Neuronal stem cell (in vitro differentiated cells): ENCODE measurements at regions not wholly inside any gene's neighbourhood (a gene's known extent, or its start where the extent isn't known, plus 50 kb on each side); places are given as distances from the start of the nearest gene placed in this dataset.
"Not testable (repeated sequence)": the region's sequence is repeated elsewhere in the genome, so short reads cannot be mapped to it uniquely, and the experiment has no call there.

Experiments used
- DNase-seq: peaks from one replicate; pipeline ENCODE4 v3.0.0-alpha.2; 2013; ENCODE audit warnings: low spot score
- H2AFZ ChIP-seq: one replicate; pipeline ENCODE4 v1.6.1; 2013; ENCODE audit warnings: mild to moderate bottlenecking, low read length, inconsistent platforms
- H2AK5ac ChIP-seq: 2 replicates; pipeline ENCODE4 v1.6.1; 2013; ENCODE audit warnings: low read depth, mild to moderate bottlenecking, inconsistent platforms, low read length, moderate library complexity, mixed read lengths
- H2BK120ac ChIP-seq: 2 replicates; pipeline ENCODE4 v1.6.1; 2013; ENCODE audit warnings: low read depth, mild to moderate bottlenecking, inconsistent platforms, low read length, moderate library complexity, mixed read lengths
- H2BK12ac ChIP-seq: one replicate; pipeline ENCODE4 v1.6.1; 2013; ENCODE audit warnings: low read length, inconsistent platforms
- H2BK15ac ChIP-seq: 2 replicates; pipeline ENCODE4 v1.6.1; 2013; ENCODE audit warnings: mild to moderate bottlenecking, low read length, inconsistent platforms, mixed read lengths
- H2BK5ac ChIP-seq: one replicate; pipeline ENCODE4 v1.6.1; 2013; ENCODE audit warnings: inconsistent platforms, mild to moderate bottlenecking, low read length, moderate library complexity
- H3K14ac ChIP-seq: one replicate; pipeline ENCODE4 v1.6.1; 2013; ENCODE audit warnings: low read length, inconsistent platforms
- H3K18ac ChIP-seq: 2 replicates; pipeline ENCODE4 v1.6.1; 2013; ENCODE audit warnings: low read length, inconsistent platforms
- H3K23ac ChIP-seq: 2 replicates; pipeline ENCODE4 v1.6.1; 2013; ENCODE audit warnings: low read depth, mild to moderate bottlenecking, mixed read lengths, low read length, inconsistent platforms; ENCODE audit not compliant: poor library complexity
- H3K27ac ChIP-seq: replicated peaks from 3 replicates; pipeline ENCODE4 v1.5.1; 2013; ENCODE audit warnings: low read length, inconsistent platforms
- H3K27me3 ChIP-seq, 3 experiments: 2 replicates each; pipeline ENCODE4 v1.6.1; 2013; ENCODE audit warnings: low read length in 3 of 3, mild to moderate bottlenecking in 2 of 3, inconsistent platforms in 1 of 3, low read depth in 1 of 3, mixed read lengths in 1 of 3, moderate library complexity in 1 of 3; ENCODE audit not compliant: control insufficient read depth in 3 of 3, insufficient read depth in 3 of 3
- H3K36me3 ChIP-seq, 2 donors: replicated peaks in 1 of 2; 2 replicates each; pipeline ENCODE4 v1.6.1; 2013; ENCODE audit warnings: low read length in 2 of 2; ENCODE audit not compliant: control insufficient read depth in 2 of 2, insufficient read depth in 2 of 2
- H3K4ac ChIP-seq: 2 replicates; pipeline ENCODE4 v1.6.1; 2013; ENCODE audit warnings: inconsistent platforms, mild to moderate bottlenecking, low read length, moderate library complexity
- H3K4me1 ChIP-seq, 2 donors: 1 replicate in 1 of 2; 2 replicates in 1 of 2; pipeline ENCODE4 v1.6.1; 2013; ENCODE audit warnings: low read length in 2 of 2, low read depth in 1 of 2; ENCODE audit not compliant: control insufficient read depth in 2 of 2, insufficient read depth in 1 of 2
- H3K4me2 ChIP-seq: one replicate; pipeline ENCODE4 v1.6.1; 2013; ENCODE audit warnings: mild to moderate bottlenecking, low read length, inconsistent platforms; ENCODE audit not compliant: insufficient read depth, poor library complexity, severe bottlenecking
- H3K4me3 ChIP-seq, 2 donors: 2 replicates each; pipeline ENCODE4 v1.5.1; 2013; ENCODE audit warnings: low read length in 2 of 2, mild to moderate bottlenecking in 2 of 2, inconsistent platforms in 1 of 2, moderate library complexity in 1 of 2
- H3K79me1 ChIP-seq: one replicate; pipeline ENCODE4 v1.6.1; 2013; ENCODE audit warnings: low read depth, mild to moderate bottlenecking, inconsistent platforms, low read length, moderate library complexity
- H3K9ac ChIP-seq: one replicate; pipeline ENCODE4 v1.6.1; 2013; ENCODE audit warnings: mild to moderate bottlenecking, low read depth, low read length, inconsistent platforms; ENCODE audit not compliant: poor library complexity
- H3K9me3 ChIP-seq, 2 donors: replicated peaks in 1 of 2; 2 replicates each; pipeline versions ENCODE3 to v1.6.1; 2013; ENCODE audit warnings: low read length in 2 of 2, mild to moderate bottlenecking in 2 of 2, inconsistent platforms in 1 of 2, low read depth in 1 of 2, mixed read lengths in 1 of 2, moderate library complexity in 1 of 2; ENCODE audit not compliant: control insufficient read depth in 2 of 2, insufficient read depth in 1 of 2
- H4K8ac ChIP-seq: one replicate; pipeline ENCODE4 v1.6.1; 2013; ENCODE audit warnings: low read depth, mild to moderate bottlenecking, inconsistent platforms, low read length, moderate library complexity
- H4K91ac ChIP-seq: one replicate; pipeline ENCODE4 v1.6.1; 2013; ENCODE audit warnings: low read length, low read depth, mild to moderate bottlenecking, inconsistent platforms; ENCODE audit not compliant: poor library complexity
- WGBS, 2 donors: extraction: QIAGEN DNeasy Blood & Tissue Kit; methylation state at CpG; one replicate each; pipeline ENCODE4 v1.1.7; 2013; ENCODE audit warnings: missing lambda C conversion rate in 2 of 2, mixed read lengths in 1 of 2; ENCODE audit not compliant: insufficient read length in 2 of 2, insufficient replicate concordance in 1 of 2; ENCODE audit errors: extremely low coverage in 2 of 2; 5-methylcytosine and 5-hydroxymethylcytosine counted together

DNA sequence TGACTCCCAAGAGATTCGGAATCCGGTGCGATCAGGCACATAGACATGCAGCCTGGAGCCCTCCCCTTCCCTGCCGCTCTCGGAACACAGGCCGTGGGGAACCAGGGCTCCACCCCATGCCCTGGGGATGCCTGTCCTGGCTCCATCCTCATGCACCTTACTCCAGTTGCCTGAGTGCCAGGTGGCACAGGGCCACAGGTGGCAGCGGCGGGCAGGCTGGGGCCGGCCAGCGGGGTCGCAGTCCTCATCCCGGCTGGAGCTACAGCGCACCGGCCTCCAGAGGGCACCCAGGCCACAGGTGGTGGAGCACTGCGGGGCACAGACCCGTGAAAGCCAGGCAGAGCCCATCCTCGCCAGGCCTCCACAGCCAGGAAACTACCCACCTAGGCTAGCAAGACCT, 119.9 kb upstream of the AKAP13 start:
- not testable (repeated sequence) for H2BK12ac ChIP-seq, H3K18ac ChIP-seq, H3K4me2 ChIP-seq, H2AK5ac ChIP-seq, H2BK15ac ChIP-seq, H3K4ac ChIP-seq, H2BK5ac ChIP-seq, H4K8ac ChIP-seq, DNase-seq, H3K9ac ChIP-seq, H3K79me1 ChIP-seq, H3K27ac ChIP-seq, H3K27me3 ChIP-seq, H3K9me3 ChIP-seq, H3K14ac ChIP-seq, H3K4me1 ChIP-seq, H2AFZ ChIP-seq, H3K36me3 ChIP-seq, H3K4me3 ChIP-seq, H2BK120ac ChIP-seq, H3K23ac ChIP-seq, H4K91ac ChIP-seq
- no CpG with 5 or more reads among the region's 17 CpGs for WGBS, 2 donors

DNA sequence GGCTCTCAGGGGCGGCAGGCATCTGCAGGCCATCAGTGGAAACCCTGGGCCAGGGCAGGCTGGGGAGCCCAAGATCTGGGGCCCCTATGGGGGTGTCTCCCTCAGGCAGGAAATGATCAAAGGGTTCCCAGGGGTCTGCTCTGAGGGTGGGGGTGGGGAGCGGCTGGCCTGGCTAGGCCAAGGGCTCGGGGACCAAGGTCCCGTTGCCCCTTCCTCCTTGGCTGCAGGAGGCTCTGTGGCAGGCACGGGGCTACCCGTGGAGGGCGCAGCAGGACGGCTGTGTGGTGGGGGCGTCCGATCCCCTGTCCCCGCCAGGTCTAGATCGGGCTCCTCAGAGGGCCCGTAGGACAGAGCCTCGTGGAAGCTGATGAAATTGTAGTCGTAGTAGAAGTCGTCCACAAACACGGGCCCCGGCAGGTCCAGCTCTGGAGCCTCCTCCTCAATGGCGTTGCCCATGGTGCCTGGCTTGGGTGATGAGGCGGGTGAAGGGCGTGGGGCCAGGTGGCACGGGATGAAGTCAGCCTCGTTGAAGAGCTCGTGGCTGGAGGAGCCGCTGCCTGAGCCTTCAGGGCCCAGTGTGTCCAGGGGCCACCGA, 117.8 kb upstream of the AKAP13 start:
- not testable (repeated sequence) for H3K4me3 ChIP-seq, H3K36me3 ChIP-seq, H4K91ac ChIP-seq, H2BK15ac ChIP-seq, H3K27ac ChIP-seq, H3K27me3 ChIP-seq, H3K4me2 ChIP-seq, H4K8ac ChIP-seq, H3K9ac ChIP-seq, H2BK5ac ChIP-seq, H3K4me1 ChIP-seq, DNase-seq, H3K9me3 ChIP-seq, H2BK120ac ChIP-seq, H3K14ac ChIP-seq, H2BK12ac ChIP-seq, H3K18ac ChIP-seq, H2AFZ ChIP-seq, H2AK5ac ChIP-seq, H3K23ac ChIP-seq, H3K79me1 ChIP-seq, H3K4ac ChIP-seq
- no CpG with 5 or more reads among the region's 26 CpGs for WGBS, 2 donors

DNA sequence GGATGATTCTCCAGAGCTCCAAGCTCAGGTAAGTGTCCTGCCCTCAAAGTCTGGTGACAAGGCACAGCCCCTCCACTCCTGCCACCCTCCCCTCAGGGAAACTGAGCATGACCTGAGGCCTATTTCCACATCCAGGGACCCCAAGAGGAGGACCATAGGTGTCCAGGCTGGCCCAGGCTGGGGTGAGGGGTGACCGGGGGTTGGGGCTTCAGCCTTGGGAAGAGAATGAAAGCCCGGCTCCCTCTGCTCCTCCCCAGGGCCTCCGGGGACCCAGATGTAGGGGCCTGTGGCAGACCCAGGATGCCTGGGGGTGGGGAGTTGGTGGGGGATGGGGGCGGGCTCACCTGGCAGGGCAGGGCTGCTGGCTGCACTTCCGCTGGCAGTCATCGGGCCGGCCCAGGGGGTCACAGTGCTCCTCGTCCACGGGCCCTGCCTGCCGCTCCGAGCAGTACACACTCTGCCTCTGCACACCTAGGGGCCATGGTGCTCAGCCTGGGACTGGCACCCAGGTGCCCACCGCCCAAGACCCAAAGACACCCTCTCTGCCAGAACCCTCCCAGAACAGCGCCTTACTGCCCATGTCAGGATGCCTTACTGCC, 116.5 kb upstream of the AKAP13 start:
- H3K27me3 ChIP-seq, H3K23ac ChIP-seq, H3K36me3 ChIP-seq, H2BK120ac ChIP-seq, H2BK5ac ChIP-seq, H3K18ac ChIP-seq, H2AFZ ChIP-seq, H3K79me1 ChIP-seq, H3K27ac ChIP-seq, H2BK12ac ChIP-seq, DNase-seq, H3K4ac ChIP-seq, H2BK15ac ChIP-seq, H3K9me3 ChIP-seq, H3K4me2 ChIP-seq, H3K4me1 ChIP-seq, H3K14ac ChIP-seq, H3K9ac ChIP-seq, H4K8ac ChIP-seq, H4K91ac ChIP-seq, H2AK5ac ChIP-seq, H3K4me3 ChIP-seq: not testable (repeated sequence)
- WGBS, 2 donors: no CpG with 5 or more reads among the region's 13 CpGs

DNA sequence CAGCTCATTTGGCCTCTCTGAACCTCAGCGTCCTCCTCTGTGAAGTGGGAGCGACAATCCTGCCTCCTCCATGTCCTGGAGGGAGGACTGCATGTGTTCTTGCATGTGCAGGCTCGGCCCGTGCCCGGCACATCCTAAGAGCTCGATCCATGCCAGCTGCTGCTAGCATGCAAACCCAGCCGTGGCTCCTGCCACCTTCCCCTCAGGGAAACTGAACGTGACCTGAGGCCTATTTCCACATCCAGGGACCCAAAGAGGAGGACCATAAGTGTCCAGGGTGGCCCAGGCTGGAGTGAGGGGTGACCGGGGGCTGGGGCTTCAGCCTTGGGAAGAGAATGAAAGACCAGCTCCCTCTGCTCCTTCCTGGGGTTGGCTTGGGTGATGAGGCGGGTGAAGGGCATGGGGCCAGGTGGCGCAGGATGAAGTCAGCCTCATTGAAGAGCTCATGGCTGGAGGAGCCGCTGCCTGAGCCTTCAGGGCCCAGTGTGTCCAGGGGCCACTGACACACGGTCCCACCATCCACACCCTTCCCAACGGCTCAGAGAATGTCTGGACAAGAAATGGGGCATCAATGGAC, 115.7 kb upstream of the AKAP13 start:
- not testable (repeated sequence) for H3K79me1 ChIP-seq, H2BK5ac ChIP-seq, H3K18ac ChIP-seq, H3K27ac ChIP-seq, H3K4me1 ChIP-seq, H3K14ac ChIP-seq, H2BK15ac ChIP-seq, H3K27me3 ChIP-seq, H3K23ac ChIP-seq, H3K36me3 ChIP-seq, H2BK12ac ChIP-seq, H2AK5ac ChIP-seq, H2BK120ac ChIP-seq, H3K9me3 ChIP-seq, H3K9ac ChIP-seq, H4K8ac ChIP-seq, DNase-seq, H4K91ac ChIP-seq, H3K4me2 ChIP-seq, H3K4me3 ChIP-seq, H3K4ac ChIP-seq, H2AFZ ChIP-seq
- no CpG with 5 or more reads among the region's 14 CpGs for WGBS, 2 donors
